HG02852 (cell line): ENCODE measurements at regions not wholly inside any gene's neighbourhood (a gene's known extent, or its start where the extent isn't known, plus 50 kb on each side); places are given as distances from the start of the nearest gene placed in this dataset.

Experiments
- ATAC-seq: cut with Tn5 transposase; IDR thresholded peaks from one replicate; pipeline ENCODE4 v1.9.1; 2021; ENCODE audit warnings: mild to moderate bottlenecking, moderate library complexity; ENCODE audit not compliant: unreplicated experiment

DNA sequence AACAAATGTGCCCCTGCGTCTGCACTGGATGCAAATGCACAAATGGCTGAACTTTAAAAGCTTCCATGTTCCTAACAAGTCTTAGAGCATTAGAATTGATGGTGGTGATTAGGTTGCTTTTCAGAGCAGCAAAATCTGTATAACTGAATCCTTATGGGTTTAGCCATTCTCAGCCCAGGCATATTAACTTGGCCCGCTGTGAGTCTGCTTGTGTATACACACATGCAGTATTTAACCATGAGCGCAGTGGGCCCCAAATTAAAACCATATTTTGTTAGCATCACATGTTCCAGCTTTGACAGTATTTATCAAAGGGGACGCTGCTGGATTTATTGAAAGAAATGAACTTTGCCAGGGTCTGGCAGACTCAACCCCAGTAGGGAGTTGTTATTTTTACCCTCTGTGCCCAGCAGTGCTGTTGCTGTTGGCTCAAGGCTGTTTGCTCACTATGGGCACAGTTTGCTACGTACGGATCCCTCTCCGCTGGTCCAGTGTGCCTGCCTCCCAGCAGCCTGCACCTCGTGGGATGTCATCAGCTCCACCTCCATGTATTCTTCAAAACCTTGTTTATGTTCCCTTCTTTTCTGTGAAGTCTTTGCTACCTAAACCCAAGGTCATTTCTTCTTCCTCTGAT lies 144.7 kb downstream of the QRSL1 start:
- ATAC-seq: no peak

DNA sequence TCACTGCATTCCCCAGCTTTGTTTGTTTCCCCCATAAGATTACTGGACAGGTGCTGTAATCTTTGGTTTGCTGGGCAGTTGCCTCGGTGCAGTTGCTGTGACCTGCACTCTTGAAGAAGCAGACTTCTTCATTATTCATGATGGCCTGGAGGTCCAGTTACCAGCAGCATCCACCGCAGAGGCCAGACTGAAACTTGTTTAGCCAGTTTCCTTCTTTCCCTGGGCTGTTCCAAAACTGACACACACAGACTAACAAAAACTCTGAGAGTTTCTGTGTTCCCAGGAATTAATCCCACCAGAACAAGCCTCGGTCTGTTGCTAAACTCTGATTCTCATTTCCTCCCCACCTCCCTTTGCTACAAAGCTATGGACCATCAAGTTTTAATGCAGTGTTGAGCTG lies 144.1 kb downstream of the QRSL1 start:
- no peak for ATAC-seq

DNA sequence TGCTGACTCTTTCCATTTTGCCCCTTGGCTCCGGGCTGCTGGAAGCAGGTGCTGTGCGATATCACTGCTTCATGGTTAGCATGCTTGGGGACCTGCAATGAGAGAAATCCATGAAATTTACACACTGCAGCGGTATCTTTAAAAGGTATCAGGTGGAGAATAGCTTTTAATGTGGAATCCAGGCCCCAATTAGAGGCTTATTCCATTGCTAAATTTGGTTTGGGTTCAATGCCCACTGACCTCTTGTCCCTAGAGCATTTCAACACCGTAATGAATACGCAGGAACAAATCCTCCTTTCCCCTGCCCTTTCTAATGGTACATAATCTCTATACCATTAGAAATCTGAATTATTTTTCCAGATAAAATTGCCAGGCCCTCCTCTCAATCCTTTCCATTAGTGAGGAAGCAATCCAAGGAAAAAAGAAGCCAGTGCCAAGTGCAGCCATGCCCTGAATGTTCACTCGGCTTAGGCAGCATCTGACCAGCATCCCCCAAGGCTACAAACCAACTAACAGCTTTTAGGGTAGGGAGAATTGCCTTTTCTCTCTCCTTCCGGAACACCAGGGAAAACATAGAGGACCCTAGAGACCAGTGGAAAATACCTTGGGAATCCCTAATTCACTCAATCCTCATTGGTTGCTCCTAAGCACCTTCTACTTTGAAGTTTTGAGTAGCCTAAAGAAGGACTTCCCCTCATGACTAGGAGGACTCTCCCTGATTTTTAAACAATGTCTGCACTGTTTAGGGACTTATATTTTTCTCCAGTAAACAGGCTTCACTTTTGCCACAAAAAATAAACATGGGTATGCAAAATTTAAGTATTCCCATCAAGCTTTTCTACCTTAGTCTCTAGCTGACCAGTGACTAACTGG lies 143.1 kb downstream of the QRSL1 start:
- ATAC-seq: no peak

DNA sequence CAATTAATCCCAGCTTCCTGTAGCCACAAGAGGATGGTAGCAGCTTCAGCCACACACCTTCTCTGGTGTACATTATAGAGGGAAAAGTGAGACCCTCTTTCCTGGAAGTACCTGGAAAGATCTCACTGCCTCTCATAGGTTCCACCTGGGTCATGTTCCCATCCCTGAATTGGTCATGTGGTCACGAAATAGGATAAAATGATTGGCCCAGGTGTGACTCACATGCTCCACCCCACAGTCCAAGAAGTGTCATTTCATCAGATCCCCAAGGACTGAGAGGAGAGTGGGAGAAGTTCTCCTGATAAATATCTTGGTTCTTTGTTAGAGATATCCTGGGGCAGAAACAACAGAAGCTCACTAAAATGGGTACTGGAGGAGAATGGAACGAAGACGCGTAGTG lies 142.4 kb downstream of the QRSL1 start:
- no peak for ATAC-seq

DNA sequence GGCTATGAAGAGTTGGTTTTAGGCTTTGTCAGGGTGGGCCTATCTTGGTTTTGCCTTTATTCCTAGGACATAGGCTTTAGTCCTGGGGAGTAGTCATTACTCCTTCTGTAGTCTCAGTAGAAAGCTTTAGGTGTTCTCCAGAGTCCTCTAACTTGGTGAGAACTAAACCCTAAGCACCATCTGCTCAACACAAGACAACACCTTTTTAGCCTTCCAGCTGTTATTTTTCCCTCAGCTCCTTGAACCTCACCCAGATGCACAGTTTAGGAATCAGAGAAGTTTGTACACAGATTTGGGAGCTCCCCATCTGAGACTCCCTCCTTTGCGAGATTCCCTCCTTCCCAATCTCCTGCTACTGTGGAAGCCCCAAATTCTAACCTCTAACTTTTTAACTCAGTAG lies 141.3 kb downstream of the QRSL1 start:
- no peak for ATAC-seq

DNA sequence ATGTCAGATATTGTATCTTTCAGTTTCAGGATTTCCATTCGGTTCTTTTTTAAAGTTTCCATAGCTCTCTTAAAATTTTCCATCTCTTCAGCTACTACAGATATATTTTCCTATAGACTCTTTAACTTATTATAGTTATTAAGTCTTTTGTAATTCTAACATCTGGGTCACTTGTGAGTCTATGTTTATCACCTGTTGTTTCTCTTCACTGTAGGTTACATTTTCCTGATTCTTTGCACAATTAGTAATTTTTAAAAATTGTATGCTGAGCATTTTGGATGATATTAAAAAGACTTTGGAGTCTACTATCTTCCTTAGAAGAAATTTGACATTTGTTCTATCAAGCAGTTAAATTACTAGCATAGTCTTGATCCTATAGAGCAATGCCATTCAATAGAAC lies 140.7 kb downstream of the QRSL1 start:
- no peak for ATAC-seq

DNA sequence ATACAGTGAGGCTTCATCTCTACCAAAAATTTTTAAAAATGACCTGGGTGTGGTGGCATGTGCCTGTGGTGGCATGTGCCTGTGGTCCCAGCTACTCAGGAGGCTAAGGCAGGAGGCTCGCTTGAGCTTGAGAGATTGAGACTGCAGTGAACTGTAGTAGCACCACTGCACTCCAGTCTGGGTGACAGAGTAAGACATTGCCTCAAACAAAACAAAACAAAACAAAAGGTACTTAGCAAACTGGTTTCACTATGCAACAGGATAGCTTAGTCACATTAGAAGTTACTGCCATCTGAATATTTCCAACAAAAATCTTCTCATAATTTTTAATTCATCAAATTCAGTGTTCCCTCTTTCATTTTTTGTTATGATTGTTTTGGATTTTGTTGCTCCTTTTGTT lies 137.9 kb downstream of the QRSL1 start:
- no peak for ATAC-seq

DNA sequence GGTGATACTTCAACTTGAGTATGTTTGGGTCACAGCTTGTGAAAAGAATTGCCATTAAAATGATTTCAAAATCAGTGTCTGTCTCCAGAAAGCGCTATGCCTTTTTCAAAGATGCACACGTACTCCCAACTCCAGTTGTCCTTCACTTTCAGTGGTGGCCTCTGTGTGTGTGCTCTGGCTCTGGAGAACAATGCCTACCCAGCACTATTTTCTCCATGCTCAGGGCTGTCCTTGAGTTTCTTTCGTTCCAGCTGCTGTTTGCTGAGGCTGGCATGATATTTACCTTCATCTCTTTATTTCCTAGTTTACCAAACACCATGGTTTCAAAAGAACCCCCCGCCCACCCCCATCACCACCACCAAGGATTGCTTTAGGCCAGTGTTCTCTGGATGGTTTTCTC lies 136.8 kb downstream of the QRSL1 start:
- ATAC-seq: no peak

DNA sequence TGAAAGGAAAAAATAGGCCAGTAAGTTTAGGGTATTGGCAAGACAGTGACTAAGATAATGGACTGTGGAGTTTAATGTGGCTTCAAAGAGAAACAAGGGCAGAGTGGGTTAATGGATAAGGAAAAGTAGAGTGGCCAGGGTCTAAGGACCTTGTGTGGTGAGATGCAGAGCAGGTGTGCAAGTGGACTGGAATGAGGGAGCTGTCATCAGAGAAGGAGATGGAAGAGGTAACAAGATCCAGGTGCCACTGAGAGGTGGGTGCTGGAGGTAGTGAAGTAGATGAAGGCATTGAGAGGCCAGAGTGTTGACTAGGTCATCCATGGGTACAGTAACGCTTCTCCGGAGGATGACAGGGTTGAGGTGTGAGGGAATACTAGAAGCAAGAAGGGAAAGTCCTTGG lies 136.1 kb downstream of the QRSL1 start:
- ATAC-seq: no peak

DNA sequence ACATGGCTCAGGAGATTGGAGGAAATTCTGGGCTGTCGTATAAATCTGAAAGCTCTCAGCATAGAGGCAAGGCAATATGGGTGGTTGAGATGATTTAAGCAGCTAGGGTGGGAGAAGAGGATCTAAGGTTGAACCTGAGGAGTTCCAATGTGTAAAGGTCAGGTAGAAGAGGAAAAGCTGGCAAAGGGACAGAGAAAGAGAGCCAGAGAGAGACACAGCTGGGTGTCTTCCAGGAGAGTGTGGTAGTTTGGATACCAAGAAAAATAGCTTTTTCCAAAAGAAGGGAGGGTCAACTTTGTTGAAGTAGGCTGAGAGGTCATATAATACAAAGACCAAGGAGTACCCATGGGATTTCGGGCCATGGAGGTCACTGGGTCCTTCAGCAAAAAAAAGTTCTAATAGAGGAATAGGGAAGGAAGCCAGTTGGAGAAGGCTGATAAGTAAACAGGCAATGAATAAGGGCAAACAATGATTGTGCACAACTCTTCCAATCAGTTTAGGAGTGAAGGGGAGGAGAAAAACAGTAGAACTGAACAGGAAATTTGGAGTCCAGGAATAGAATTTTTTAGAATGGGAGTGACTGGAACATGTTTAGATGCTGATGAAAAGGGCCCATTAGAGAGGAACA lies 135.1 kb downstream of the QRSL1 start:
- no peak for ATAC-seq

DNA sequence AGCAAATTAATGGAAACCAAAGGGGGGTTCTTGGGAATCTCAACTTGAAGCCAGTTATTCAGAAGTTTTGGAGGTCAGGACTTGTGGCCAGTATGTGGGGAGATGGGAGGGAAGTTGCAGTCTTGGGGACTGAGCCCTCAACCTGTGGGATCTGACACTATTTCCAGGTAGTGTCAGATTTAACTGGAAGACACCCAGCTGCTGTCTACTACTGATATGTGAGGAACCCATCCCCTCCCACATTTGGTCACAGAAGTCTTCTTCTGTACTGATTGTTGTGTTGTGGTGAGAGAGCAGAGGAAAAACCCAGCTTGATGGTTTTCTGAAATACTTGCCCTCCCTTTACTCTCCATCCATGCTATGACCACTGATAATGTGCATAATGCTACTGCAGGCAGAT lies 134.0 kb downstream of the QRSL1 start:
- no peak for ATAC-seq

DNA sequence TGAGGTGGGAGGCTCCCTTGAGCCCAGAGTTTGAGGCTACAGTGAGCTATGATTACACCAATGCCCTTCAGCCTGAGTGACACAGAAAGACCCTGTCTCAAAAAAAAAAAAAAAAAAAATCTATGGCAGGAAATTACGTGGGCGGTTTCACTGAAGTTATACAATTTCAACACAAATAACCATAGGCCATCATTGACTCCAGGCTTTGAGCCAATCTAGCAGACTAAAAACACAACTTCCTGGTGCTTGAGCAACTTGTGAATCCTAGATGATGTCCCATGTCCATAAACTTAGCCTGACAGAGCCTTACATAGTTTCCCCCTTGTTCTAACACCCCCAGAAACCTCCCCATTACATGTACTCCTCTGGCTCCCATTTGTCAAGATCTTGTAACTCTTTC lies 131.8 kb downstream of the QRSL1 start:
- ATAC-seq: no peak

DNA sequence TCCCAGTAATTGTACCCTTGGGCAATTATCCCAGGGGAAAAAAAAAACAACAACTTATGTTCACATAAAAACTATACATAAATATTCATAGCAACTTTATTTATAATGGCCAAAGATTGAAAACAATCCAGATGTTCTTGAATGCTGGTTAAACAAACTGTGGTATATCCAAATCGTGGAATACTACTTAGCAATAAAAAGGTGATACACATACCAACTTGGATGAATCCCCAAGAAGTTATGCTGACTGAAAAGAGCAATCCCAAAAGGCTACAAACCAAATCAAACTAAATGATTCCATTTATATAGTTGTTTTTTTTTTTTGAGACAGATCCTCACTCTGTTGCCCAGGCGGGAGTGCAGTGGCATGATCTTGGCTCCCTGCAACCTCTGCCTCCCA lies 129.7 kb downstream of the QRSL1 start:
- ATAC-seq: no peak

DNA sequence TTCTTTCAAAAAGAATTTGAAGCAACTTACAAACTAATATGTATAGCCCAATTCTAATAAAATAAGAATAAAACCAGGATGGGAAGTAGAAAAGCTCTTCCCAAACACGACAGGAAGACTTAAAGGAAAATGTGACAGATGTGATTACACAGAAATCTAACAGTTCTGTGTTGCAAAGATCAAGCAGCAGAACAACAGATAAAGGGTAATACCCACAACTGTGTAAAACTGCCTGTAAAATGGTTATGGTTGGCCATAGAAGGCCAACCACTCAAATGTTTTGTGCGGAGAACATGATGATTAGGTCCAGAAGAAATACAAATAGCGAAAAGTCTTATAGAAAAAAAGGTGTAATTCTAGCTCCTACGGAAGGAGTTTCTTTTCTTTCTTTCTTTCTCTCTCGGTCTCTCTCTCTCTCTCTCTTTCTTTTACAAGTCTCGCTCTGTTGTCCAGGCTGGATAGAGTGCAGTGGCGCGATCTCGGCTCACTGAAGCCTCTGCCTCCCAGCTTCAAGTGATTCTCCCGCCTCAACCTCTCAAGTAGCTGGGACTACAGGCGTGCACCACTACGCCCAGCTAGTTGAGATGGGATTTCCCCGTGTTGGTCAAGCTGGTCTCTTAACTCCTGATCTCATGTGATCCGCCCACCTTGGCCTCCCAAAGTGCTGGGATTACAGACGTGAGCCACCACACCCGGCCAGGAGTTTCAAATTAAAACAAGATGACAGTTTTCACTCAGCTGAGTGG lies 128.5 kb downstream of the QRSL1 start:
- ATAC-seq: no peak

DNA sequence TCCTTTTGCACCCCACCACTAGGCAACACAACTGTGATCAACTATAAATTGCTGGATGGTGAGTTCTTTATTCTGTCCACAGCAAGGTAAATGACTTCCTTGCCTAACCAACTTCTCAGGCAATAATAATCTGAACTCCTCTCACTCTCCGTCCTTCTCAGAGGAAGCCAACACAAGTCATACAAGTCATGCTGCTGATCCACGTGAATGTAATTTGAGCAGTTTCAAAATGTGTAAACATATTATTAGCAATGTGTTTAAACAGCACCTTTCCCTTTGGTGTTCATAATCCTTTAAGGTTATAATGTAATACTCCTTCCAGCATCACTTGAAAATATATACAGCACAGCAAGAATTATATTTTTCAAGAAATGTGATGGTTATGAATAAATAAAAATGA lies 127.9 kb downstream of the QRSL1 start:
- ATAC-seq: no peak

DNA sequence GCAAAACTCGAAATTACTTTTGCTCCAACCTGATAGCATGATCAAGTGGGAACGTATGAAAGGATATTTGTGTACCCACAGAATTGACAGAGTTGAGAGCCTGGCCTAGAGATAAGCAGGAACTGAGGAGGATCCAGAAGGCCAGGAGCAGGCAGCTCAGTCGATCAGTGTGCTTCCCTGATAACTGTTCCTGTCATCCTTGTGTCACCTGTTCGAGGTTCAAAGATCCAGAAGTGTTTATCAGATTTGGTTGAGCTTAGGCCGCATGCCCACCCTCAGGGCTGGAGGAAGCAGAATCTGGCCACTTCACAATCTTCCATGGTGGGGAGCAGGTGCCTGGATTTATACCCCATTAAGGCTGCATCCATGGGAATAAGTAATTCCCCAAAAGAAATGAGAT lies 124.8 kb downstream of the QRSL1 start:
- no peak for ATAC-seq

DNA sequence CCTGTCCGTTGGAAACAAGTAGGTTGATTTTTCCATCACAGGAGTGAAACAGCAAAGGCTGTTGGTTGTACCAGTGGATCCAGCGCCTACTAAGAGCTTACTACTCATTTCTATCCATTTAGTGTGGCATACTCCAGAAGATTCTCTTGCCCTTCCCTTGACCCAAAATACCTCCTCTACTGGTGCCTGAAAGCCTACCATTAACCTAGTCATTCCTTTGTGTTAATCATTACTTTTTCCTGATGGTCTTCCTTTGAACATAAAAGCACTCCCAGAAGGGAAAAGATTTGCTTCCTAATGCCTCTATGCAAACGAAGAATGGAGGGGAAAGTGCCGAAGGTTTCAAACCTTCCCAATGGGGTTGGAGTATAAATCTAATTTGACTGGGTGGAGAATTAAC lies 123.3 kb downstream of the QRSL1 start:
- no peak for ATAC-seq

DNA sequence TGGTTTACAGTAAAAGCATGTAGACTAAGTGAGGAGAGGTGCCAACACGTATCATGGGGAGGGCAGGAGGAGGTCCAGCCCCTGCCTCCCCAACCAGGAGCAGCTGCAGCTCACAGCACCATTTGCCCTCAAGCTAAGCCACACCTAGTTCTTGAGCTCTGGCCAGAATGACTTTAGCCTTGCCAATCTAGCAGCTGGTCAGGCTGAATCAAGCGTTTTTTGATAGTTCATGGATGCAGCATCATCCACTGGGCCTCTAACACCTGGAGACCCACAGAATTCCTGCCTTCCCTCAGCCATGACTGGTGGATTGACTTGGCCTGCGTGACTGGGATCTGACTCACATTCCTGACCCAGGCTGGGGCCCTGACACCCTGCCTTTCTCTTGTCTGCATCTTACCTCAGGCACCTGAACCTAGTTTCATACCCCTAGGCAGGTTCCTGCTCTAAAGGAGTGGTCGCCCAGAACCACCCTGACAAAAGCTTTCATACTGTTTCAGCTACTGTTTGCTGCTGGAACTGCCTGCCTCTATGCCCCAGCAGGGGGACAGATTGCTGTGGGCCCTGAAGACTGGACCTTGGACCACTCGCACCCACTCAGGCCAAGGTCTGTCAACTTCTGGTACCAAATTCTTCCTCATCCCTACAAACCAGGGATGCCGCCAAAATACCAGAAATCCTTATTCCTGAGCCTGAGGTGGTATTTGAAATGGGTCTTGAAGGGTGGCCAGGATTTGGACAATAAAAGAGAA lies 122.3 kb downstream of the QRSL1 start:
- ATAC-seq: no peak

DNA sequence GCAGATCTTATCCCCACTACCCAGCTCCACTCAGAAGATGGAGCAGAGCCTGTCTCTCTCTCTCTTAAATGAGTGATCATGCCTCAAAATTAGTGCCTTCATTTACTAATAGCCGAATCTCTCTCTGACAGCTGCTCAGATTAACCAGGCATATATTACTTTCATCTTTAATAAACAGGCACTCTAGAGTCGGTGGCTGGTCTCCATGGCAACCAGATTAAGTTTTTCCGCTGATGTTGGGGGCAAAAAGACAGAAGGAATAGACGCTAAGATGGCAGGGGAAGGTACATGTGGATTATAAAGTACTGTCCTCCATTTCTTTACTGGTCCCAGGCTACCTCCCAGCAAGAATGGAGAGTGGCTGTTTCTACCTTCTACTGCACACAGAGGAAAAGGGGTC lies 121.6 kb downstream of the QRSL1 start:
- ATAC-seq: no peak

DNA sequence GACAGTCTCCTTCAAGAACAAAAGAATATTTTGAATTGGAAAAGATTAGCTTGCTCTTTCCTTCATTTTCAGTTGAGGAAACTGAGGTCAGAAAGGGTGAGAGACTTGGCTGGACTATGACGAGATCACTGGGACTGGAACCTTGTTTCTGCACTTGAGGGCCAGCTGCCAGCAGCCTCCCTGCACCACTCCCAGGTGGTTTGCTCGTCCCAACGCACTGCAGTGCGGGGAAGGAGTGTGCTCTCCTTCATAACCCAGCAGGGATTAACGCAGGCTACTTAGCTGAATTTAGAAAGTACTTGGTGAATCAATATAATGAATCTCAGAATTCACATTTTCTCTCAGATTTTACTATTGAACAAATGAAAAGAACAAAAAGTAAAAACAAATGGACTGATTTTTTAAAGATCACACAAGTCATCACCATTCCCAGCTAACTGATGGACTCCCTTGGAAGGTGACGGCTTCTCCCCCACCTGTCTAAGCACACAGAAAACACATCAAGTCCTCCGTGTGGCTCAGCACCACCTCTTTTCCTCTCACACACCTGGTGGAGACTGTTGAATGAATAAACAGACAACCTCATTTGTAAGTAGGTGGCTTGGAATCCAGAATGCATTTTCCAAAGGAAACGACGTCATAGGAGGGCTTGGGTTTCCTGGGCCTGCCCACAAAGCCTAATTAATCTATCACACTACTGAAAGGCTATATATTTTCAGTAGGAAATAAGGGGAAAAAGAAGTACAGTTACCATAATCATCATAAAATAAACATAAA lies 121.0 kb downstream of the QRSL1 start:
- ATAC-seq: no peak
